Panc1 (cell line): ENCODE measurements at regions not wholly inside any gene's neighbourhood (a gene's known extent, or its start where the extent isn't known, plus 50 kb on each side); places are given as distances from the start of the nearest gene placed in this dataset.

ENCODE experiments used
- POLR2AphosphoS5 ChIP-seq: IDR thresholded peaks from 2 replicates; pipeline ENCODE4 v1.6.1; 2012; ENCODE audit warnings: mild to moderate bottlenecking, low read depth, low read length, moderate library complexity
- REST ChIP-seq, 2 experiments: IDR thresholded peaks; 2 replicates each; pipeline ENCODE4 v1.6.1; 2011 to 2012; ENCODE audit warnings: low read depth in 2 of 2, control low read depth in 1 of 2, low read length in 1 of 2, mild to moderate bottlenecking in 1 of 2, moderate library complexity in 1 of 2; ENCODE audit not compliant: insufficient read depth in 1 of 2
- TCF7L2 ChIP-seq: IDR thresholded peaks from 2 replicates; pipeline ENCODE4 v1.6.1; 2011; ENCODE audit warnings: mild to moderate bottlenecking, low read depth, low read length, inconsistent platforms
- TF ChIP-seq, protein P1 (sequence below): fragments of 450-650 bp; IDR thresholded peaks from 2 replicates; pipeline ENCODE4 v1.5.1; 2017; ENCODE audit warnings: mild to moderate bottlenecking

GRCh38 chr14:53252141-53252540 lies 99.0 kb upstream of the DDHD1 start:
- TF ChIP-seq, protein P1, sequence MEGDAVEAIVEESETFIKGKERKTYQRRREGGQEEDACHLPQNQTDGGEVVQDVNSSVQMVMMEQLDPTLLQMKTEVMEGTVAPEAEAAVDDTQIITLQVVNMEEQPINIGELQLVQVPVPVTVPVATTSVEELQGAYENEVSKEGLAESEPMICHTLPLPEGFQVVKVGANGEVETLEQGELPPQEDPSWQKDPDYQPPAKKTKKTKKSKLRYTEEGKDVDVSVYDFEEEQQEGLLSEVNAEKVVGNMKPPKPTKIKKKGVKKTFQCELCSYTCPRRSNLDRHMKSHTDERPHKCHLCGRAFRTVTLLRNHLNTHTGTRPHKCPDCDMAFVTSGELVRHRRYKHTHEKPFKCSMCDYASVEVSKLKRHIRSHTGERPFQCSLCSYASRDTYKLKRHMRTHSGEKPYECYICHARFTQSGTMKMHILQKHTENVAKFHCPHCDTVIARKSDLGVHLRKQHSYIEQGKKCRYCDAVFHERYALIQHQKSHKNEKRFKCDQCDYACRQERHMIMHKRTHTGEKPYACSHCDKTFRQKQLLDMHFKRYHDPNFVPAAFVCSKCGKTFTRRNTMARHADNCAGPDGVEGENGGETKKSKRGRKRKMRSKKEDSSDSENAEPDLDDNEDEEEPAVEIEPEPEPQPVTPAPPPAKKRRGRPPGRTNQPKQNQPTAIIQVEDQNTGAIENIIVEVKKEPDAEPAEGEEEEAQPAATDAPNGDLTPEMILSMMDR = no peak
- TF ChIP-seq REST (IDR thresholded peaks at IDR 0.05; ENCODE audit: insufficient read depth in 1 of 2, low read depth in 2 of 2, low read length in 1 of 2) = no peak
- TF ChIP-seq POLR2AphosphoS5 = no peak
- no peak for TF ChIP-seq TCF7L2
